ENCODE measurements at regions not wholly inside any gene's neighbourhood (a gene's known extent, or its start where the extent isn't known, plus 50 kb on each side); places are given as distances from the start of the nearest gene placed in this dataset.

- ChIA-PET POLR2A (no interaction called here), CTCF (interaction anchor here (0.7 to 1.0 kb wide), 2 partner anchors 10 to 376 kb away, joined by 3 read pairs; no protein-coding TSS in a partner anchor)
- 56% methylated on average over 13 of the region's 13 CpGs for WGBS (ENCODE audit: missing lambda C conversion rate)
- no peak for ATAC-seq
- Histone ChIP-seq H3K27ac (no peak overlapping the region), H3K4me2 (no peak overlapping the region), H3K9me3 (no peaks in the 10 kb centered on the region), H3K4me1 (no peaks in the 10 kb centered on the region), H3K4me3 (no peak overlapping the region)
- no peak for FAIRE-seq
- TF ChIP-seq ZSCAN20 (CRISPR knock-in tag; IDR thresholded peaks at IDR 0.05) = no peak
- no peak for TF ChIP-seq FOSL2 (IDR thresholded peaks at IDR 0.05)
- TF ChIP-seq FOSL2 (CRISPR knock-in tag; IDR thresholded peaks at IDR 0.05) = no peak
- TF ChIP-seq MAX (IDR thresholded peaks at IDR 0.05) = no peak
- no peak for TF ChIP-seq HES2 (IDR thresholded peaks at IDR 0.05)
- no peak for TF ChIP-seq ELK1 (IDR thresholded peaks at IDR 0.05; ENCODE audit: low read depth, low read length)
- TF ChIP-seq FOXS1 (CRISPR knock-in tag; IDR thresholded peaks at IDR 0.05) = no peak
- TF ChIP-seq POLR2A (IDR thresholded peaks at IDR 0.05; ENCODE audit: low read length) = no peak
- no peak for TF ChIP-seq PBX3 (IDR thresholded peaks at IDR 0.05)
- TF ChIP-seq USF2 (IDR thresholded peaks at IDR 0.05) = no peak
- TF ChIP-seq JUN (IDR thresholded peaks at IDR 0.05) = no peak
- TF ChIP-seq RNF2 (IDR thresholded peaks at IDR 0.05; ENCODE audit: borderline replicate concordance, low read depth) = no peak
- no peak for TF ChIP-seq NFE2L2 (conservative IDR thresholded peaks at IDR 0.05; ENCODE audit: low read length)
- TF ChIP-seq NPAS2 (CRISPR knock-in tag; IDR thresholded peaks at IDR 0.05; ENCODE audit: borderline replicate concordance) = no peak
- TF ChIP-seq E2F6 (IDR thresholded peaks at IDR 0.05; ENCODE audit: borderline replicate concordance, low read depth) = no peak
- TF ChIP-seq GATA3 (IDR thresholded peaks at IDR 0.05; ENCODE audit: borderline replicate concordance) = no peak
- no peak for TF ChIP-seq ATOH8 (CRISPR knock-in tag; IDR thresholded peaks at IDR 0.05; ENCODE audit: low read depth)
- no peak for TF ChIP-seq KDM1A (IDR thresholded peaks at IDR 0.05; ENCODE audit: low read depth)
- no peak for DNase-seq (ENCODE audit: low read depth in 1 of 2, low spot score in 1 of 2)
Observed at GRCh38 chr4:1506956-1507721, 100.9 kb upstream of the NKX1-1 start.

GRCh38 chr4:1505511-1506460 is 99.5 kb upstream of the NKX1-1 start:
- ChIA-PET CTCF (no interaction called here), POLR2A (no interaction called here)
- ATAC-seq = no peak; a peak in 2 of 6 replicates

More at GRCh38 chr4:1505511-1506460, 99.5 kb upstream of the NKX1-1 start:
- DNase-seq (ENCODE audit: low read depth in 1 of 2, low spot score in 1 of 2) = no peak
- Histone ChIP-seq H3K9me3 (no peaks in the 10 kb centered on the region), H3K4me1 (no peaks in the 10 kb centered on the region), H3K4me2 (no peak overlapping the region), H3K4me3 (no peak overlapping the region), H3K27ac (no peak overlapping the region)
- TF ChIP-seq HOXB5 (CRISPR knock-in tag; IDR thresholded peaks at IDR 0.05) (no peak), POLR2AphosphoS2 (conservative IDR thresholded peaks at IDR 0.05; ENCODE audit: low read length) (no peak), NR3C1 (IDR thresholded peaks at IDR 0.05) (no peak), KDM1A (IDR thresholded peaks at IDR 0.05; ENCODE audit: low read depth) (no peak), ELK1 (IDR thresholded peaks at IDR 0.05; ENCODE audit: low read depth, low read length) (no peak)
- 19% methylated on average over 10 of the region's 24 CpGs for WGBS (ENCODE audit: missing lambda C conversion rate)
- FAIRE-seq = no peak

All from A549 (cell line).